Keratinocyte (primary cell): ENCODE measurements at regions not wholly inside any gene's neighbourhood (a gene's known extent, or its start where the extent isn't known, plus 50 kb on each side); places are given as distances from the start of the nearest gene placed in this dataset.

Source experiments
- DNase-seq: peaks from one replicate; pipeline ENCODE4 v3.0.0-alpha.2; 2011; ENCODE audit warnings: low read depth, missing footprints, low spot score
- FAIRE-seq: peaks from 2 replicates; lab custom pipeline; 2011; peaks lifted over from hg19 to GRCh38; lab: Jason Lieb, UNC
- H2AFZ ChIP-seq: 2 replicates; pipeline ENCODE4 v1.6.0; 2012; ENCODE audit warnings: low read length, control low read depth, inconsistent platforms; ENCODE audit not compliant: control insufficient read depth
- H3K27ac ChIP-seq: 2 replicates; pipeline ENCODE4 v1.5.1; 2011; ENCODE audit warnings: low read length; ENCODE audit not compliant: control insufficient read depth, insufficient read depth
- H3K27me3 ChIP-seq: 3 replicates; pipeline ENCODE4 v1.6.0; 2011; ENCODE audit warnings: low read length; ENCODE audit not compliant: control insufficient read depth, insufficient read depth; ENCODE audit errors: extremely low read depth
- H3K36me3 ChIP-seq, 2 experiments: 2 replicates in 1 of 2; 3 replicates in 1 of 2; pipeline ENCODE4 v1.5.1; 2011; ENCODE audit warnings: low read length in 2 of 2, mild to moderate bottlenecking in 1 of 2; ENCODE audit not compliant: control insufficient read depth in 2 of 2, insufficient read depth in 2 of 2; ENCODE audit errors: extremely low read depth in 1 of 2
- H3K4me1 ChIP-seq: 3 replicates; pipeline ENCODE4 v1.5.1; 2011; ENCODE audit warnings: low read length; ENCODE audit not compliant: control insufficient read depth, insufficient read depth; ENCODE audit errors: extremely low read depth
- H3K4me2 ChIP-seq: 3 replicates; pipeline ENCODE4 v1.6.0; 2011; ENCODE audit warnings: low read depth, low read length; ENCODE audit not compliant: control insufficient read depth, insufficient read depth; ENCODE audit errors: extremely low read depth
- H3K4me3 ChIP-seq, 3 experiments: fragments of 200-600 bp in 1 of 3; sonication (generic) in 1 of 3; 2 replicates in 2 of 3; 3 replicates in 1 of 3; pipeline ENCODE4 v1.5.1; 2011 to 2016; ENCODE audit warnings: low read length in 3 of 3, mild to moderate bottlenecking in 3 of 3, control low read depth in 2 of 3, inconsistent platforms in 1 of 3, low read depth in 1 of 3, mixed read lengths in 1 of 3, mixed run types in 1 of 3, moderate library complexity in 1 of 3; ENCODE audit not compliant: control insufficient read depth in 2 of 3, insufficient read depth in 2 of 3; ENCODE audit errors: extremely low read depth in 1 of 3
- H3K79me2 ChIP-seq: 2 replicates; pipeline ENCODE4 v1.6.0; 2012; ENCODE audit warnings: low read length; ENCODE audit not compliant: control insufficient read depth, insufficient read depth
- H3K9ac ChIP-seq: 3 replicates; pipeline ENCODE4 v1.6.0; 2011; ENCODE audit warnings: low read length; ENCODE audit not compliant: control insufficient read depth, insufficient read depth; ENCODE audit errors: extremely low read depth
- H3K9me1 ChIP-seq: 3 replicates; pipeline ENCODE4 v1.6.0; 2011; ENCODE audit warnings: low read length; ENCODE audit not compliant: control insufficient read depth, insufficient read depth; ENCODE audit errors: extremely low read depth
- H3K9me3 ChIP-seq: 2 replicates; pipeline ENCODE4 v1.5.1; 2012; ENCODE audit warnings: low read depth, low read length; ENCODE audit not compliant: control insufficient read depth
- H4K20me1 ChIP-seq: 3 replicates; pipeline ENCODE4 v1.6.0; 2011; ENCODE audit warnings: low read length; ENCODE audit not compliant: control insufficient read depth, insufficient read depth; ENCODE audit errors: extremely low read depth
- EZH2 ChIP-seq: IDR thresholded peaks from one replicate; pipeline ENCODE4 v1.6.1; 2012; ENCODE audit warnings: inconsistent platforms, mild to moderate bottlenecking, low read length, moderate library complexity
- dilution Hi-C: fragments of 300-500 bp; cut with MboI; formaldehyde crosslinking; loops from one replicate; pipeline ENCODE4 v1.7.0; 2020; ENCODE audit warnings: low sequenced_read_pairs; ENCODE audit not compliant: extremely low pct_ligation_motif_present
- TF ChIP-seq, protein P1 (sequence below), 3 experiments: IDR thresholded peaks in 1 of 3; conservative IDR thresholded peaks in 1 of 3; optimal IDR thresholded peaks in 1 of 3; 2 replicates in 2 of 3; 3 replicates in 1 of 3; pipeline versions ENCODE3 to v1.5.1; 2011; ENCODE audit warnings: low read length in 3 of 3, mild to moderate bottlenecking in 3 of 3, moderate library complexity in 2 of 3, control low read depth in 1 of 3, inconsistent platforms in 1 of 3; ENCODE audit not compliant: insufficient read depth in 2 of 3; ENCODE audit errors: extremely low read depth in 1 of 3

GRCh38 chr4:24114444-24114843 is 224.6 kb upstream of the PPARGC1A start:
- no peaks in the 10 kb centered on the region for H3K36me3 ChIP-seq
- no peak overlapping the region for H3K9ac ChIP-seq
- H3K27ac ChIP-seq: no peak overlapping the region
- DNase-seq: no peak
- no peaks in the 10 kb centered on the region for H3K9me3 ChIP-seq
- H2AFZ ChIP-seq: no peak overlapping the region
- dilution Hi-C loops: no loop called here
- TF ChIP-seq, protein P1, sequence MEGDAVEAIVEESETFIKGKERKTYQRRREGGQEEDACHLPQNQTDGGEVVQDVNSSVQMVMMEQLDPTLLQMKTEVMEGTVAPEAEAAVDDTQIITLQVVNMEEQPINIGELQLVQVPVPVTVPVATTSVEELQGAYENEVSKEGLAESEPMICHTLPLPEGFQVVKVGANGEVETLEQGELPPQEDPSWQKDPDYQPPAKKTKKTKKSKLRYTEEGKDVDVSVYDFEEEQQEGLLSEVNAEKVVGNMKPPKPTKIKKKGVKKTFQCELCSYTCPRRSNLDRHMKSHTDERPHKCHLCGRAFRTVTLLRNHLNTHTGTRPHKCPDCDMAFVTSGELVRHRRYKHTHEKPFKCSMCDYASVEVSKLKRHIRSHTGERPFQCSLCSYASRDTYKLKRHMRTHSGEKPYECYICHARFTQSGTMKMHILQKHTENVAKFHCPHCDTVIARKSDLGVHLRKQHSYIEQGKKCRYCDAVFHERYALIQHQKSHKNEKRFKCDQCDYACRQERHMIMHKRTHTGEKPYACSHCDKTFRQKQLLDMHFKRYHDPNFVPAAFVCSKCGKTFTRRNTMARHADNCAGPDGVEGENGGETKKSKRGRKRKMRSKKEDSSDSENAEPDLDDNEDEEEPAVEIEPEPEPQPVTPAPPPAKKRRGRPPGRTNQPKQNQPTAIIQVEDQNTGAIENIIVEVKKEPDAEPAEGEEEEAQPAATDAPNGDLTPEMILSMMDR (optimal IDR thresholded peaks at IDR 0.05 in 1 of 3, IDR thresholded peaks at IDR 0.05 in 1 of 3, conservative IDR thresholded peaks at IDR 0.05 in 1 of 3; ENCODE audit: extremely low read depth in 1 of 3, insufficient read depth in 2 of 3, low read length in 3 of 3): no peak
- no peak for TF ChIP-seq EZH2
- no peaks in the 10 kb centered on the region for H4K20me1 ChIP-seq
- H3K4me1 ChIP-seq: no peaks in the 10 kb centered on the region
- no peak for FAIRE-seq
- no peaks in the 10 kb centered on the region for H3K27me3 ChIP-seq
- no peak overlapping the region for H3K4me3 ChIP-seq
- H3K79me2 ChIP-seq: no peaks in the 10 kb centered on the region
- no peaks in the 10 kb centered on the region for H3K9me1 ChIP-seq
- H3K4me2 ChIP-seq: no peak overlapping the region

GRCh38 chr4:24112466-24112865 is 222.6 kb upstream of the PPARGC1A start:
- H3K4me1 ChIP-seq: no peaks in the 10 kb centered on the region
- no peak overlapping the region for H3K9ac ChIP-seq
- no peaks in the 10 kb centered on the region for H3K36me3 ChIP-seq
- no peak overlapping the region for H2AFZ ChIP-seq
- DNase-seq: no peak
- H4K20me1 ChIP-seq: no peaks in the 10 kb centered on the region
- no peak for FAIRE-seq
- no peak overlapping the region for H3K27ac ChIP-seq
- H3K27me3 ChIP-seq: no peaks in the 10 kb centered on the region
- no peaks in the 10 kb centered on the region for H3K79me2 ChIP-seq
- TF ChIP-seq, protein P1 (optimal IDR thresholded peaks at IDR 0.05 in 1 of 3, IDR thresholded peaks at IDR 0.05 in 1 of 3, conservative IDR thresholded peaks at IDR 0.05 in 1 of 3; ENCODE audit: extremely low read depth in 1 of 3, insufficient read depth in 2 of 3, low read length in 3 of 3): no peak
- TF ChIP-seq EZH2: no peak
- H3K4me2 ChIP-seq: no peak overlapping the region
- H3K9me3 ChIP-seq: no peaks in the 10 kb centered on the region
- H3K4me3 ChIP-seq: no peak overlapping the region
- dilution Hi-C loops: no loop called here
- no peaks in the 10 kb centered on the region for H3K9me1 ChIP-seq
